ENCODE measurements at regions not wholly inside any gene's neighbourhood (a gene's known extent, or its start where the extent isn't known, plus 50 kb on each side); places are given as distances from the start of the nearest gene placed in this dataset.

DNA sequence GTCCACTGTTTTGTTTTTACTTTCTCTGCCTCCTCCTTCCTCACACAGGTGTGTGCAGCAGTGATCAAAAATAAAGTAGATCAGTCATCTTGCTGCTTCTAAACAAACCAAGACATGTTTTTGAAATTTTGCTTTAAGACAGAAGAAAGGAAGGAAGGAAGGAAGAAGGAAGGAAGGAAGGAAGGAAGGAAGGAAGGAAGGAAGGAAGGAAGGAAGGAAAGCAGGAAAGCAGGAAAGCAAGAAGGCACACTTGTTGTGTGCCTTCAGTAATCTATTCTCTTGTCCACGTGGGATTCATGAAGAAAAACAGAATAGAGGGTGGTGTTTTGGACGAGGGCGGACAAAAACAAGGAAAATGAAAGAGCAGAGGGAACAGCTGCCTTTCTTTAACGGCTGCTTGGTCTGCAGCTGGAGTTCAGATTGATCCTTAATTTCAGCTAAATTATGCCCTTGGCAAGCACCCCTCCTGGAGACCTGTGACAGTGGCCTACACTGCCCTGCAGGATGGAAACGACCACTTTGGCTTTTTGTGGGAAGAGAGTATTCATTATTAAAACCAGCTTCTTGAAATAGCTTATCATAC, 188.5 kb upstream of the IRX3 start:
- no peak for DNase-seq (ENCODE audit: low spot score)

GRCh38 chr16:54473226-54473993, 186.8 kb upstream of the IRX3 start:
- DNase-seq (ENCODE audit: low spot score): no peak

- no peak for DNase-seq (ENCODE audit: low spot score)
Measured at GRCh38 chr16:54467398-54467797, 180.8 kb upstream of the IRX3 start.

DNA sequence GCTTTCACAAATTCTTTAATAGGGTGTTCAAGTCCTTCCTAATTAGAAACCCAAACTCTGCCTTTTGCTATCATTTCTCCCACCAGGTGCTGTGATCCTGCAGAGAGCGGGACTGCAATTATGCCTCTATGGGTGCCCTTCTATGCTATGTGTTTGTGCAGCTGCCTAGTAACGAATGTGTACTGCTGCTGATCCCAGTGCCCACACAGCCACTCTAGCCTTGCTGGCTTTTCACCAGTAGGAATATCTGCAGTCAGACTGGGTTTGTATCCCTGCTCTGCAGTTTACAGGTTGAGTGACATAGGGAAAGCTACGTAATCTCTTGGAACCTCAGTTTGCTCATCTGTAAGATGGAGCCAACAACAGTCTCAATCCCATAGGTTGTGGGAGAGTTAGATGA, 179.6 kb upstream of the IRX3 start:
- DNase-seq (ENCODE audit: low spot score): no peak

DNA sequence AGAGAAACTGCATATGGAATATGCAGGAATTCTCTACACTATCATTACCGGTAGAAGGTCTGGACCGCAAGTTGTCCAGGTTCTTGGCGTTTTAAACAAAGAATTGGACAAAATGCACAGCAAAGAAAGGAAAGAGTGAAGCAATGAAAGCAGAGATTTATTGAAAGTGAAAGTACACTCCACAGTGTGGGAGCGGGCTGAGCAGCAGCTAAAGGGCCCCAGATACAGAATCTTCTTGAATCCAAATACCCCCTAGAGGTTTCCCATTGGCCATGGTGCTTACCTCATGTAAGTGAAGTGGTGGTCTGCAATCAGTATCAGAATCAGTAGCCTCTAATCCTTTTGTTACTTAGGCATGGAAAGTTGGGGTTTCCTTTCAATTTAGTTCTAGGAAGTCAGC, 178.5 kb upstream of the IRX3 start:
- DNase-seq (ENCODE audit: low spot score): no peak

GRCh38 chr16:54462771-54463170, 176.2 kb upstream of the IRX3 start:
- no peak for DNase-seq (ENCODE audit: low spot score)

GRCh38 chr16:54462151-54462651, 175.6 kb upstream of the IRX3 start:
- no peak for DNase-seq (ENCODE audit: low spot score)

GRCh38 chr16:54460263-54460860, 173.8 kb upstream of the IRX3 start:
- DNase-seq (ENCODE audit: low spot score): no peak

GRCh38 chr16:54459509-54460262, 173.1 kb upstream of the IRX3 start:
- no peak for DNase-seq (ENCODE audit: low spot score)

DNA sequence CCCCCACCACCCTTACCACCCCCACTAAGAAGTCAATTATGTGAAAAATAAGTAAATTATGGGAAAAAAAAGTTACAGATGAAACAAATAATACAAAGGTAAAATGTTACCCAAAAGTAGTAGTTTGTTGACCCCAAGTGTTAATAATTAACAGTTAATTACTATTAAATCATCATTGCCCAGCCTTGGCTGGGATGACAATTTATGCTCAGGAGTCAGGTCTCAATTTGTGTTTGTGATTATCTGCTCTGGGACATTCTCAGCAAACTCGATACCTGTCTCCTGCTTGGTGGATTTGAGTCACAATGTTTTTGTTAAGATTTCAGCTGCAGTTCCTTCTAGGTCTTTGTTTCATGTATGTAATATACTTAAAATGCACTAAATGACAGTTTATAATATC, 172.3 kb upstream of the IRX3 start:
- no peak for DNase-seq (ENCODE audit: low spot score)

DNA sequence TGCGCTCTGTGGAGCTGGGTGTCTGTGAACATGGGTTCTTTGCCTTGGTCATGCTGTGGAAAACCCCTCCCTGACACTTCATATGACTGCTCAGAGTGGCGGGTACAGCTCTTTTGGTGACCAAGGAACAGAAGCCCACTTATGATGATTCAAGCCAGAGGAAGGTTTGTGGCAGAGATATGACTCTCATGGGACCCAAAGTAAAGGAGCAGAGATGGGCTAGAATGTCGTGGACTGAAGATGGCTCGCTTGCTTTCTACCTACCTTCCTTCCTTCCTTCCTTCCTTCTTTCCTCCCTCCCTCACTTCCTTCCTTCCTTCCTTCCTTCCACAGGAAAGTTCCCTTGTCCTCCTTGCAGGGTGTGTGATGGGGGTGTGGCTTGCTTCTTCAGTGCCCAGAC, 169.7 kb upstream of the IRX3 start:
- no peak for DNase-seq (ENCODE audit: low spot score)

DNA sequence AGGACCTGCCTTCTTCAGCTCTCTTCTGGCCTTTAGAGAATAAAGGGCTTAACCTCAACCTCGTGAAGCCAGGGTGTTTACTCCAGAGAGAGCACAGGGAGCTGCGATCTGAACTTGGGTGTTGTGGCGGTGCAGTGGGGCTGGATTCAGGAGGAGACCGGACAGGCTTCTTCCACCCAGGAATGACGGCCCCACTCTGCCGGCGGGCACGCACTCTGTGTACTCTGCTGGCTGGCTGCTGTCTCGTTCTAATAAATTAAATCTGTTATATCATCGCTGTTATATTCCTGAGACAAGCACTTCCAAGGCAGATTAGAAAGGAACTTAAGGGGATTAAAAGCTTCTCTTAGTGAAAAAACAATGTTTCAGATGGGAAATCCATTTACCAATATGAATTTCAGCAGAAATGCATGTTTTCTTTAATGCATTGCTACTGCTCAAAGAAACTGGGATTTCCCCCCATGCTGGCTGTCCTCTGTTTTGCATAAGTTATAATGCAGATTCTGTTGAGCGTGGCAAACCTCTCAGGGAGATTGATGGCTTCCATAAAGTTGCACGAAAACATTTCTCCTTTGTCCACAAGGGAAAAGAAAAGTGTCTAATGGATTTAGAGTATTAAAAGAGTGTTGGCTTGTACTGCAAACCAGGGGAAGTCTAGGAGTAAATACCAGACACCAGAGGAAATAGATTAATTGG, 168.6 kb upstream of the IRX3 start:
- no peak for DNase-seq (ENCODE audit: low spot score)

GRCh38 chr16:54454616-54455015, 168.0 kb upstream of the IRX3 start:
- DNase-seq (ENCODE audit: low spot score): no peak

DNA sequence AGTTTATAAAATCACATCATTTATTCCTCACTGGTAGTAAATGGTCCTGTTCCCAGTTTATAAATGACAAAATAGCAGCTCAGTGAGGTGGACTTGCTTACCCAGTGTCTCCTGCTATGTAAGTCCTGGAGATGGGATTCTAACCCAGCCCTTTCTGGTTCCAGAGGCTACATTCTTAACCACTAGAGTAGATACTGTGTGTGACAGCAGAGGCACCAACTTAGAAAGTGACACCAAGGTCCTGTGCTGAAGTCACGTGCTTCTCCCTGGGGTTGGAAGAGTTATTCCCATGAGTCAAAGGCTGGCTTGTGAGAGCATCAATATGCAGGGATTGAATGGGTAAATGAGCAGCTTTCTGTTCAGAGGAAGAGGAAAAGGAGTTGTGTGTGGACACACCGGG, 167.3 kb upstream of the IRX3 start:
- no peak for DNase-seq (ENCODE audit: low spot score)

DNA sequence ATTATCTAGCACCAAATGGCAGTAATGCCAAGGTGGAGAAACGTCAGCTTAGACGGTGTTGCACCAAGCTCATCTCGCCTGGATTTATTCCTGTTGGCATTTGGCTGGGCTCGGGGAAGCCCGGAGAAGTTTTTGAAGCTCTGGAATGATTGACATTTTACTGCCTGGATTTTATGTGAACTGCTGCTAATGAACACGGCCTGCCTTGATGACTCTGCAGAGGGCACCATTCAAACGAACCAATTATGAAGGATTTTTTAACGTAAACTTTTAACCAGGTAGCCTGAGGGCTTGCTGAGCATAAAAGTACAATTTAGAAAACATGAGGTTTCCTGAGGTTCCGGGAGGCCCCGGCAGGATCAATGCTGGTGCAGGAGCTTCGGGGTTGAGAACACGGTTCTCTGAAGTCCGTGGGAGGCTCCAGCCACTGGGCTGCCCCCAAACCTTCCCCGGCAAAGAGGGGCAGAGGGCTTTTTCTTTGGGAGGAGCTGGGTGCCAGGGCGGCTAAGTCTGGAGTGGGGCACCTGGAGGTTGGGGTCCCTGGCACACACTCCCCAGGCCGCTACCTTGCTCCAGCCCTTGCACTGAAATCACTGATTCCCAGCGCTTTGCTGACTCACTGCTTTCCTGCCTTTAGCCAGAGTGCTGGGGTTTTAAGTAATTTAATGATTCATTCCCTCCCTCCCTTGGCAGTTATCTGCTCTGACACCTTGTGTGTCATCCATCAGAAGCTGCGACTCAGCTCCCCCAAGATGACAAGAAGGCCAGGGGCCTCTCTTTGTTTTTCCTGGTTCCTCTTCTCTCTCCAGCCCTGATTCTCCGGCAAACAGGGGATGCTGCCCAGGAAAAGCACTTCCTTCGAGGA, 161.2 kb upstream of the IRX3 start:
- DNase-seq (ENCODE audit: low spot score): no peak

GRCh38 chr16:54446639-54447038, 160.1 kb upstream of the IRX3 start:
- DNase-seq (ENCODE audit: low spot score): no peak

DNA sequence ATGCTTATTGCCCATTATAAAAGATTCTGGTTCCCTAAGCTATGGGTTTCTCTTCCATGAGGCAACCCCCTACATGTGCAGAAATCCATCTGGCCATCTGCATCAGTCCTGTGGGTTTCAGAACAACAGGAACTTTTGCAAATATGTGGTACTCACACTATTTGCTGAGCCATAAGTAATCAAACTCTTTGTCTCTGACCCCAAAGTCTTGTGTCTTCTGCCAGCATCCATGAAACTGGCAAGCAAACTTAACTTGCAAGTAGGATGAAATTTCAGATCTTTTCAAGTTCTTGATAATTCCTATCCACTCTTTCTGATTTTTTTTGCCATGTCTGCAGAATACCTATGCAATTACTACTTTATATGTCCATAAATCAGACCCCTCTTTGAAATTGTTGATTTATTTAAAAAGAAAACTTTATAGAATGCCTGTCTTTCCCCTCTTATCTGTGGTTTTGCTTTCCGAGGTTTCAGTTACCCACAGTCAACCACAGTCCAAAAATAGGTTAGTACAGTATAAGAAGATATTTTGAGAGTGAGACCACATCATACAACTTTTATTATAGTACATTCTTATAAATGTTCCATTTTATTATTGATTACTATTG, 158.4 kb upstream of the IRX3 start:
- DNase-seq (ENCODE audit: low spot score): no peak

DNA sequence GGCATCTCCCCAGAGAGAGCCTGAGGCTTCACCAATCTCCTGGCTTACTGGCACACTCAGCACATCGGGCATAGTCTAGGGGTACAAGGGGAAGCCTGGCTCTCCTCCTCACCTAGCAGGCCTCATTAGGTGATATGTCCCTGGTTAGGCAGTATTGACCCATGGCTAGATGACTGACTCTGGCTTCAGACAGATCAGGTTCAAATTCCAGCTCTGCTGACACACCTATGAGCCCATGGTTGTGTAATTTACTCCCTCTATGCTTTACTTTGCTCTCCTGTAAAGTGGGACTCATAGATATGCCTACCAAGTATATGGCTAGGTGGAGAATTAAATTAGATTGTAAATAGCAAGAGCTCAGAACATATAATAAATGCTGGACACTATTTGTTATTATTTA, 157.3 kb upstream of the IRX3 start:
- no peak for DNase-seq (ENCODE audit: low spot score)

DNA sequence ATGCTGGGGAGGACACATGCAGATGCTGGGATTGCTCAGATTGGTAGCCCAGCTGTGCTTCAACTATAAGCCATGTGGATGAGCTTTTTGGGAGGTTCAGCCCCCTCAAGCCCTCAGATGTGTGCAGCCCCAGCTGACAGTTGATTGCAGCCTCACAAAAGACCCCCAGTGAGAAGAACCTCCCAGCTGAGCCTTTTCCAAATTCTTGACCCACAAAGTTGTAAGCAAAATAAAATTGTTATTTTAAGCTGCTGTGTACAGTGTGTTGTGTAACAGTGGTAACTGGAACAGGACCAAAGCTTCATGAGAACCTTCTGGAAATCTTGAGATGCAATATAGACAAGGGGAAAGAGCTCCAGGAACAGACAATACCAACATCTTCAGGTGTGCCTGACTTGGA, 156.8 kb upstream of the IRX3 start:
- DNase-seq (ENCODE audit: low spot score): no peak

- DNase-seq (ENCODE audit: low spot score): no peak
Measured at GRCh38 chr16:54442864-54443263, 156.3 kb upstream of the IRX3 start.

- no peak for DNase-seq (ENCODE audit: low spot score)
Measured at GRCh38 chr16:54438469-54438868, 151.9 kb upstream of the IRX3 start.

Data from LoVo (cell line).